GM23338 (cell line): ENCODE measurements at regions not wholly inside any gene's neighbourhood (a gene's known extent, or its start where the extent isn't known, plus 50 kb on each side); places are given as distances from the start of the nearest gene placed in this dataset.

Experiments used
- ATAC-seq: fragments of 200-7000 bp; cut with Tn5 transposase; 3 replicates; pipeline ENCODE4 v1.9.1; 2020
- DNase-seq: peaks from one replicate; pipeline ENCODE4 v3.0.0-alpha.2; 2015; ENCODE audit warnings: low spot score
- H2AFZ ChIP-seq: fragments of 200-600 bp; sonication (generic); 2 replicates; pipeline ENCODE4 v1.8.0; 2016; ENCODE audit warnings: antibody characterized with exemption, mild to moderate bottlenecking, moderate library complexity
- H3F3A ChIP-seq: fragments of 200-600 bp; sonication (generic); replicated peaks from 2 replicates; pipeline ENCODE4 v1.8.0; 2017; ENCODE audit warnings: antibody characterized with exemption, mixed run types, low read depth
- H3K27ac ChIP-seq: fragments of 200-600 bp; sonication (generic); 2 replicates; pipeline ENCODE4 v1.6.1; 2016; ENCODE audit warnings: low read depth
- H3K27me3 ChIP-seq: fragments of 200-600 bp; sonication (generic); 2 replicates; pipeline ENCODE4 v1.8.0; 2016; ENCODE audit warnings: mild to moderate bottlenecking, mixed run types, moderate library complexity; ENCODE audit not compliant: insufficient read depth
- H3K36me3 ChIP-seq: fragments of 200-600 bp; sonication (generic); 2 replicates; pipeline ENCODE4 v1.8.0; 2016; ENCODE audit warnings: mild to moderate bottlenecking; ENCODE audit not compliant: insufficient read depth
- H3K4me1 ChIP-seq: fragments of 200-600 bp; sonication (generic); 2 replicates; pipeline ENCODE4 v1.8.0; 2016; ENCODE audit warnings: mild to moderate bottlenecking, moderate library complexity; ENCODE audit not compliant: insufficient read depth
- H3K4me2 ChIP-seq: fragments of 200-600 bp; sonication (generic); 2 replicates; pipeline ENCODE4 v1.7.1; 2017; ENCODE audit warnings: mixed run types
- H3K4me3 ChIP-seq: fragments of 200-600 bp; sonication (generic); 2 replicates; pipeline ENCODE4 v1.6.1; 2016; ENCODE audit warnings: mixed run types
- H3K79me2 ChIP-seq: fragments of 200-600 bp; sonication (generic); replicated peaks from 2 replicates; pipeline ENCODE4 v1.8.0; 2017; ENCODE audit warnings: mild to moderate bottlenecking; ENCODE audit not compliant: insufficient read depth
- H3K9me2 ChIP-seq: fragments of 200-600 bp; sonication (generic); 2 replicates; pipeline ENCODE4 v1.8.0; 2017; ENCODE audit not compliant: insufficient read depth
- H4K20me1 ChIP-seq: fragments of 200-600 bp; sonication (generic); replicated peaks from 2 replicates; pipeline ENCODE4 v1.8.0; 2017; ENCODE audit warnings: mild to moderate bottlenecking; ENCODE audit not compliant: insufficient read depth
- H3K27ac Mint-ChIP-seq: 2 replicates; pipeline ENCODE4 v1.8.0; 2020; ENCODE audit warnings: inconsistent platforms, mild to moderate bottlenecking, moderate library complexity, mixed read lengths
- H3K27me3 Mint-ChIP-seq: 3 replicates; pipeline ENCODE4 v1.8.0; 2022; ENCODE audit warnings: low read depth, mild to moderate bottlenecking, moderate library complexity, mixed read lengths, inconsistent platforms; ENCODE audit not compliant: insufficient read depth, poor library complexity
- H3K36me3 Mint-ChIP-seq: 3 replicates; pipeline ENCODE4 v1.8.0; 2021; ENCODE audit warnings: low read depth, mild to moderate bottlenecking, inconsistent platforms, moderate library complexity, mixed read lengths
- H3K4me1 Mint-ChIP-seq: 3 replicates; pipeline ENCODE4 v1.8.0; 2020; ENCODE audit warnings: mild to moderate bottlenecking, inconsistent platforms, mixed read lengths
- H3K4me3 Mint-ChIP-seq: 3 replicates; pipeline ENCODE4 v1.8.0; 2021; ENCODE audit warnings: moderate library complexity, mild to moderate bottlenecking, inconsistent platforms, mixed read lengths
- H3K9me3 Mint-ChIP-seq: 3 replicates; pipeline ENCODE4 v1.8.0; 2020; ENCODE audit warnings: moderate library complexity, mild to moderate bottlenecking, inconsistent platforms, mixed read lengths
- CTCF ChIP-seq, 2 experiments: fragments of 200-600 bp in 1 of 2; sonication (generic) in 1 of 2; conservative IDR thresholded peaks; 2 replicates each; pipeline versions ENCODE4 v1.5.1 to v1.6.1; 2016 to 2017; ENCODE audit warnings: antibody characterized with exemption in 2 of 2, low read depth in 2 of 2, mild to moderate bottlenecking in 2 of 2, moderate library complexity in 1 of 2
- ETS1 ChIP-seq: IDR thresholded peaks from 2 replicates; pipeline ENCODE4 v1.6.1; 2016; ENCODE audit warnings: antibody characterized with exemption
- EZH2 ChIP-seq: fragments of 200-600 bp; sonication (generic); IDR thresholded peaks from one replicate; pipeline ENCODE4 v1.8.0; 2017; ENCODE audit warnings: antibody characterized with exemption, mild to moderate bottlenecking, low read depth; ENCODE audit not compliant: unreplicated experiment
- EZH2phosphoT487 ChIP-seq: fragments of 200-600 bp; sonication (generic); IDR thresholded peaks from one replicate; pipeline ENCODE4 v1.8.1; 2018; ENCODE audit warnings: antibody characterized with exemption; ENCODE audit not compliant: unreplicated experiment
- POLR2AphosphoS5 ChIP-seq: IDR thresholded peaks from 2 replicates; pipeline ENCODE4 v1.6.1; 2016; ENCODE audit warnings: antibody characterized with exemption, low read depth
- REST ChIP-seq: IDR thresholded peaks from one replicate; pipeline ENCODE4 v1.6.1; 2018; ENCODE audit warnings: antibody characterized with exemption; ENCODE audit not compliant: unreplicated experiment
- ZNF331 ChIP-seq: fragments of 250-450 bp; sonication (Bioruptor Pico); IDR thresholded peaks from 2 replicates; pipeline ENCODE4 v1.5.0; 2020; ENCODE audit warnings: low read depth, mild to moderate bottlenecking, moderate library complexity
- ZNF462 ChIP-seq: fragments of 250-450 bp; sonication (Bioruptor Pico); IDR thresholded peaks from 2 replicates; pipeline ENCODE4 v1.5.0; 2020; ENCODE audit warnings: mild to moderate bottlenecking, moderate library complexity

GRCh38 chrX:104324461-104325212, 69.9 kb upstream of the ESX1 start:
- ATAC-seq, result no peak
- H3K4me3 ChIP-seq, result no peak overlapping the region
- Mint-ChIP-seq H3K27me3 (peaks cover 1% of the 10 kb centered on the region), H3K27ac (no peak overlapping the region), H3K36me3 (no peaks in the 10 kb centered on the region), H3K4me3 (no peak overlapping the region), H3K4me1 (no peaks in the 10 kb centered on the region), H3K9me3 (no peaks in the 10 kb centered on the region)
- H2AFZ ChIP-seq, result no peak overlapping the region
- TF ChIP-seq ZNF331, result no peak
- no peak for TF ChIP-seq POLR2AphosphoS5
- no peak for TF ChIP-seq ZNF462 (CRISPR knock-in tag)
- TF ChIP-seq EZH2phosphoT487, result no peak
- TF ChIP-seq REST, result no peak
- TF ChIP-seq ETS1, result no peak
- no peak for TF ChIP-seq CTCF (conservative IDR thresholded peaks at IDR 0.05; ENCODE audit: low read depth in 2 of 2)
- TF ChIP-seq EZH2, result no peak
- no peak overlapping the region for H3K27ac ChIP-seq
- H3K4me1 ChIP-seq, result no peaks in the 10 kb centered on the region
- no peaks in the 10 kb centered on the region for H3F3A ChIP-seq
- H3K36me3 ChIP-seq, result no peaks in the 10 kb centered on the region
- DNase-seq, result no peak
- no peaks in the 10 kb centered on the region for H3K9me2 ChIP-seq
- H3K27me3 ChIP-seq, result no peaks in the 10 kb centered on the region
- H4K20me1 ChIP-seq, result no peaks in the 10 kb centered on the region
- H3K4me2 ChIP-seq, result no peak overlapping the region
- no peaks in the 10 kb centered on the region for H3K79me2 ChIP-seq
